H54 (cell line): ENCODE measurements at regions not wholly inside any gene's neighbourhood (a gene's known extent, or its start where the extent isn't known, plus 50 kb on each side); places are given as distances from the start of the nearest gene placed in this dataset.

Experiments used
- DNase-seq: peaks from one replicate; pipeline ENCODE4 v3.0.0; 2011; ENCODE audit warnings: low spot score, mixed read lengths; ENCODE audit not compliant: insufficient read length
- FAIRE-seq: peaks from 3 replicates; lab custom pipeline; 2011; peaks lifted over from hg19 to GRCh38; lab: Jason Lieb, UNC
- POLR2A ChIP-seq: IDR thresholded peaks from 2 replicates; pipeline ENCODE4 v1.6.1; 2011; ENCODE audit warnings: low read depth, mild to moderate bottlenecking, low read length

DNA sequence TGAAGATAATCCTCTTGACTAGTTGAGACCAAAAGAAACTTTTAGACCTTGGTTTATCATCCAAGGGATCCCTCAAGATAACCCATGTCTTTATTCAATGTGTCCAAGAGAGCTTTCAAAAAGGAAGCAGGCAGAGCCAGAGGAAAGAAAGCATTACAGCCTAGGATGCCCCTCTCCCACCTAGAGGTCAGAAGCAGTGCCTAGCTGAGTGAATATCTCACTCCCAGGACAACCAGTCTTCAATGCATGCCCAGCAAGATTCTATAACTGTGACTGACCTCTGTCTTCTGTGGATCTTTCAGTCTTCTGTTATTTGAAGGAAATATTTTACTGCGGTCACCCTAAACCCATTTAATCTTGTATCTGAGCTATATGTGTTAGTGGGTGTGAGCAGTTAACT, 537.2 kb upstream of the CPEB2 start:
- no peak for TF ChIP-seq POLR2A
- no peak for DNase-seq
- FAIRE-seq: no peak

DNA sequence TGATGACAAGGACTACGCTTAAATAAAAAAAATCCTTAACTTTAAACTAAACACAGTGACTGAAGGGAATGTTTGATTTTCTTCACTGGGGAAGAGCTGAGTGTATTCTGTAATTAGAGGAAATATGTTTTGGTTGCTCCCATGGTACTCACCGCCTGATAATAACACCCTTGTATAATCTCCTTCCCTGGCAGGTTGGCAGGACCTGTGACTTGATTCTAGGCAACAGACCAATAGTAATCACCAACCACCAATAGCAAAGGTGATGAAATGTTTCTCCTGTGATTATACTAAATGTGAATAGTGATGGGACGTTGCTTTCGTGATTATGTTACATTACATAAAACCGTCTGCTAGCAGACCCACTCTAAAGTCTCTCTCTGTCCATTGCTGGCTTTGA, 536.8 kb upstream of the CPEB2 start:
- TF ChIP-seq POLR2A: no peak
- DNase-seq: no peak
- FAIRE-seq: no peak

DNA sequence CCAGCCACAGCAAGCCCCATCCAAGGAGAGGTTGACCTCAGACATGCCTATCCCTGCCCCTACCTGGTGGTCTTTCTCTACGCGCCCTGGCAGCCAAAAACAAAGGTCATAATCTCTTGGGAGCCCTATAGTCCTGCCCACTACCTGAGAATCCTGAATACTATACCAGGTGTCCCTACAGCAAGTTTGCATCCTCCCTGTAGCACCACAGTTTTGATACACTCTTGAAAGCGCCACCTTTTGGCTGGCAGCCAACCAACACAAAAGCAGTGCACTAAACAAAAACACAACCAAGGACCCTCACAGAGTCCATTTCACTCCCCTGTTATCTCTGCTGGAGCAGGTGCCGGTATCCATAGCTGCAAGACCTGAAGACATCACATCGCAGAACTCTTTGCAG, 523.8 kb upstream of the CPEB2 start:
- DNase-seq (no peak), FAIRE-seq (no peak)
- TF ChIP-seq POLR2A: no peak

DNA sequence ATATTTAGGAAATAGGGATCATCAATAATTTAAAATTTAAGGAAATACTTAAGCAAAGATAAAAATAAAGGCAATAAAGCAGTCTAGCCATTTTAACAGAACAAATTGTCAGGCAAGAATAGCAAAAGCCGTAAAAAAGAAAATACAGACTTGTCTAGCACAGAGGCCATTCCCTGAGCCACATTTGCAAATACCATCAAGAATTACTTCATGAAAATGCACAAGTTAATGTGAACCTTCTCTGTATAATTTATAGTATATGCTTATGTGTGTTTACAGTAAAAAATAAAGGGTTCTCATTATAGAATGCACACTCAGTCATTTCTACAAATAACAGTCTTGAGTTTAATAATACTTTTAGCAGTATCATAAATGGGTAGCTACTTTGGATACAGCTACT, 505.9 kb upstream of the CPEB2 start:
- FAIRE-seq (no peak), DNase-seq (no peak)
- TF ChIP-seq POLR2A: no peak

DNA sequence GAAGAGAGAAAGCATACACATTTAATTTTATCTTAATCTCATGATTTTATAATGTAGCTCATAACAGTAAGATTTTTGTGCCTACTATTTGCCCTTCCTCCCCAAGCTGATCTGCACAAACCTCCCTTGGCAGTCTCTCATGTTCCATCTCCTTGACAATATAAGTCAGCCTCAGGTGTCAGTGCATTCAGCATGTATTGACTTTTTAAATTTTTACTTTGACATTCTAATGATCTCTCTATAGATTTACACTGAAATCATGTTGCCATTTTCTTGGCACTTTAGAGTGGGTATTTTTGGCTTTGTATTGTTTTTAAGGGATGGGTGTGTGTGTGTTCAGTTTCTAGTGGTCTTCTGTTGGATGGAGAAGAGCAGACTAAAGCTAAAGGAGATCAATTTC, 505.3 kb upstream of the CPEB2 start:
- no peak for FAIRE-seq
- no peak for TF ChIP-seq POLR2A
- no peak for DNase-seq

DNA sequence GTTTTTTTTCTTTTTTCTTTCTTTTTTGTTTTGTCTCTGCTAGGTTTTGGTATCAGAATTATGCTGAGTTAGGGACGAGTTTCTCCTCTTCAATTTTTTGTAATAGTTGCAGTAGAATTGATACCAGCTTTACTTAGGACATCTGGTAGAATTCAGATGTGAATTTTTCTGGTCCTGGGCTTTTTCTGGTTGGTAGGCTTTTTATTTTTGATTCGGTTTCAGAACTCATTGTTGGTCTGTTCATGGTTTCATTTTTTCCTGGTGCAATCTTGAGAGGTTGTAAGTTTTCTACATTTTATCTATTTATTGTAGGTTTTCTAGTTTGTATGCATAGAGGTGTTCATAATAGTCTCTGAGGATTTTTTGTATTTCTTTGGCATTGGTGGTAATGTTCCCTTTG, 498.1 kb upstream of the CPEB2 start:
- DNase-seq (no peak), FAIRE-seq (no peak)
- TF ChIP-seq POLR2A: no peak

DNA sequence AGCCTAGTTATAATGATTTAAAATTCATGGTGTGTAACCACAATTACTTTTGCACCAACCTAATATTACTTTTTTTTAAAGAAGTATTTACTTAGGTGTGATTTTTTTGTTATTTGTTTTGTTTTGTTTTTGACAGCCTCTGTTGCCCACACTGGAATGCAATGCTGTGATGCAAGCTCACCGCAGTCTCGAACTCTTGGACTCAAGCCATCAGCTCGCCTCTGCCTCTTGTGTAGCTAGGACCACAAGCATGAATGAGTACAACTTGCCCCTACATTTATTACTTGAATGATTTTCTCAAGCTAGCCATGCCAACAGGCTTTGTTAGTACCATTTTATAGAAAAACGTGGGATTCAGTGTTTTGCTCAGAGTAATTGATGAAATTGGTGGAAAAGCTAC, 488.8 kb upstream of the CPEB2 start:
- FAIRE-seq (no peak), DNase-seq (no peak)
- no peak for TF ChIP-seq POLR2A

DNA sequence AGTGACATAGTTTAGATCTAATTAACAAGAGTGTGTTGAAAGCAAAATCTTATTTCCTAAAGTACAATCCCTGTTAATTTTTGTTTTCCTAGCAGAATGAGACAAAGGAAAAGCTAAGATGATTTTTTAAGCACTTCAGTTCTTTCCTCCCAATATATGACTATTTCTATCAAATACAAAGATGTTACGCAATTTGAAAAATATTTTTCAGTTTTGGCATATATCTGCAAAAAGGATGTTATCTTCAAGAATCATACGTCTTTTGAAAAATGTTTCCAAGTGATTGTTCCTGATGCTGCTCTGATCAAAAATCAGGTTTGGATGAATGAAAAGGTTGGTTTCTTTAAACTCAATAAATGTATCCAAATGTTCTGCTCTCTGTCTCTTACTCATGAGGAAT, 486.7 kb upstream of the CPEB2 start:
- FAIRE-seq (no peak), DNase-seq (no peak)
- no peak for TF ChIP-seq POLR2A

DNA sequence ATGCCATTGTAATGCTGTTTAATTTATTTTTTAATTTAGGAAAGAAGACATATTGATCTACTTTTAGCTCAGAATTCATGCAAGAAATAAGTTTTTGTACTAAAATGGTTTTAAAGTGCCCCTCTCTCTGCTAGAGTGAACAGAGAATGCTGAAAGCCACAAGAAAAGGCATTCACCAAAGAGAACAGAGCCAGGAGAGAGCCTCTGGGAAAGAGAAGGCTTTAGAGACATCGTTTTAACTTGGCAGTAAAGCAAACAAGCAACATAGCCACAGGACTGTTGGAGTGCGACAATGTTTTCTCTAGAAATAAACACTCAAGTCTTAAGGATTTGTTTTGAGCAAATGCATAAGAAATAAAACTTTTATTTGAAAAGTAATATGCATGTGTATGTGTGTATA, 484.1 kb upstream of the CPEB2 start:
- DNase-seq (no peak), FAIRE-seq (no peak)
- TF ChIP-seq POLR2A: no peak

DNA sequence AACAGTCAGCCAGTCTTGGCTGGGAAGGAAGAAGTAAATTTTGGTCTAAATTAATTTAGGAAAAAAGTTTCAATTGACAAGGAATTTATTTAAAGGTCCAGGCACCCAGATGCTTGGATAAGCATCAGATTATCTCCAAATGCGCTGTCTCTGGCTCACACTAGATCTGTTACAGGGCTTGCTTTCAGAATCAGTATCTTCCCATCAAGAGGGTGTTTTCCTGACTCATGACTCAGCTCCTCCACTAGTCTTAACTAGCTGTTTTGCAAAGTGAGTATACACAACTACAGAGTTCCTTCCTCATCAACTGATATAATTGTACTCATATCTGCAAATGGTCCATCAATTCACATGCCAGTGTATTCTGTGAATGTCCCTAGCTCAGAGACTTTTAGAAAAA, 482.1 kb upstream of the CPEB2 start:
- FAIRE-seq (no peak), DNase-seq (no peak)
- TF ChIP-seq POLR2A: no peak

DNA sequence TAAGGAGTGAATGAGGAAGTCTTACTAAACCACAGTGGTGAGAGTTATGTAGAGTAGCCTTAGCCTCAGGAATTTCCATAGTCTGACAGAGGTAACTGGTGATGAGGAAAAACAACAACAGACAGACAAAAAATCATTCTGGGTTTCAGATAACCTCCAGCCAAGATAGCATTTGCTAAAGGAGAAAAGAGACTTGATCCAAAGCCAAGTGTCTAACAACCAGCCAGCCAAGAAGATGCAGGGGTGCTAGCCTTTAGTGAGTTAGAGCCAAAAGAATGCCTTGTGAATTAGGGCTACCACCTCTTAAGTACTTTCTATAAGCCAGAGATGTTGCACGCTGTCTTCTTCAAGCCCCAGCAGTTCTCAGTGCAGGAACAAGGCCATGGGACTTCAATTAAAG, 478.0 kb upstream of the CPEB2 start:
- FAIRE-seq (no peak), DNase-seq (no peak)
- no peak for TF ChIP-seq POLR2A

DNA sequence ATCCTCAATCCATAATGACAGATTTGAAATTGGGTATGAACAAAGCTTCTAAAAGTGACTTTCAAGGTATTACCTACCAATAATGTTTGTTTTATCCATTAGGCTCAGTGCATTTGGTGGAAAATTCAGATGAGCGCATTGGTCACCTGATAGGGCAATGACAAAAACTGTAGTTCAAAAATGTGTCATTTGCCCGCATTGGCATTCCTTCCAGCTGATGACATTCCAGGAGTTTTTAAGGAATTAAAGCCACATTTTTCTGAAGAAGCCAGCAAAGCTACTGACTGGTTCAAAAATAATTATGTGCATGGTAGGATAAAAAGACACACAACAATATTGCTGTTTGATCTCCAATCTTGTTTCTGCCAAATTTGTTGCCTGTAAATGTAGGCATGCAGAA, 473.4 kb upstream of the CPEB2 start:
- no peak for DNase-seq
- TF ChIP-seq POLR2A: no peak
- FAIRE-seq: no peak

DNA sequence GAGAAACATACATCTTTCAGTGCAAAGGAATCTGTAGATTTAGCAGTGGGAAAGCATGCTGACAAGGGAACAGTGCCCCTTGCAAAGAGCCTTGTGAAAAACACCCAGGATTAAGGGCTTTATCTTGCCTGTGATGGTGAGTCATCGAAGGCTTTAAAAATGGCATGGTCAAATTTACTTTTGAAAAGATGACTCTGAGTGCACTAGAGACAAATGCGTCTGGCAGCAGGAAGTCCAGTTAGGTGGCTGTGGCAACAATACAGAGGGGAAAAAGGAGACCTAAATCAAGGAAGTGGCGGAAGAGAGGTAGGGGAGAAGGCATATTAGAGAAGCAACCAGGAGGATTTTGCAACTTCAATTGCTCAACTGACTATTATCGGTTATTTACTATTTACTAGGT, 472.6 kb upstream of the CPEB2 start:
- DNase-seq (no peak), FAIRE-seq (no peak)
- no peak for TF ChIP-seq POLR2A

DNA sequence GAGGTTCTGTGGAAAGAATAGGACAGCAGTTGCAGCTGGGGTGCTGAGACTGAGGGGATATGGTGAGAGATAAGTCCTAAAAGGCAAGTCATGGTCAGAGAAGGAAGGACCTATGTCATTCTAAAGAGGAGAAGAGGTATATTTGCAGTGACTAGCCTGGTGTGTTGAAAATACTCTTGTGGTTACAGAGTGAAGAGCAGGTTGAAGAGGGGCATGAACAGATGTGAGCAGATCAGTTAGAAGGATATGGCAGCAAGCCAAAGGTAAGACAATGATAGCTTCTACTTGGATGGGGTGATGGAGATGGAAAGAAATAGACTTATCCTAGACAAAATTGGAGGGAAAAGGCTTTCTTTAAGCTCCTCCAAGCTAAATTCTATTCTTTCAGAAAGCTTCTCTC, 469.8 kb upstream of the CPEB2 start:
- FAIRE-seq (no peak), DNase-seq (no peak)
- no peak for TF ChIP-seq POLR2A

DNA sequence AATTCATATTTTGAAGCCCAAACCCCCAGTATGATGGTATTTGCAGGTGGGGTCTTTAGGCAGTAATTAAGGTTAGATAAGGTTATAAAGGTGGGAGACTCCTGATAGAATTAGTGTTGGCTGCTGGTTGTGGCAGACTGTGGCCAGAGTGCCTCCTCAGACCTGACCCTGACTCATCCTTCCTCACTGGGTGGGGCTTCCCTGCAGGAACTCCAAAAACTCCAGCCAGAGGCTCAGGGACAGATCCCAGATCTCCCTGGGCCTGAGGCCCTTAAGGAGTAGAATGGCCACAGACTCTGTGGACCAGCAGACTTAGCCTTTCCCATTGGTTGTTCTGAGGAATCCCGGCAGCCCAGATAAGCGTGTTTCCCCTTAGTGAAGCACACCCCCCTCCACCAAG, 463.0 kb upstream of the CPEB2 start:
- FAIRE-seq: no peak
- DNase-seq: no peak
- TF ChIP-seq POLR2A: no peak

DNA sequence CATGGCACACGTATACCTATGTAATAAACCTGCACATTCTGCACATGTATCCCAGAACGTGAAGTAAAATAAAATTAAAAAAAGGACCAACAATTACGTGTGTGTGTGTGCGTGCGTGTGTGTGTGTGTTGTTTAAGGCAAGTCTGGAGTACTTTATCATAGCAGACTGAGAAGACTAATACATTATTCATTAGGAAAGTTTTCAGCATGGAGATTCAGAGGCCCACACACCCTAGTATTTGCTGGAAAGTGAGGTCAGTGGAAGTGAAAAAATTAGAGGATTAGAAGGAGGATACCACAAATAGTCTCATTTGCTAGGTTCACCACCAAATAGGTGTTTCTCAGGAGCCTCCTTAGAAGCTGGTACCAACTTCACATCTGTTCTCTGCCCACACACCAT, 457.1 kb upstream of the CPEB2 start:
- TF ChIP-seq POLR2A: no peak
- DNase-seq: no peak
- no peak for FAIRE-seq

DNA sequence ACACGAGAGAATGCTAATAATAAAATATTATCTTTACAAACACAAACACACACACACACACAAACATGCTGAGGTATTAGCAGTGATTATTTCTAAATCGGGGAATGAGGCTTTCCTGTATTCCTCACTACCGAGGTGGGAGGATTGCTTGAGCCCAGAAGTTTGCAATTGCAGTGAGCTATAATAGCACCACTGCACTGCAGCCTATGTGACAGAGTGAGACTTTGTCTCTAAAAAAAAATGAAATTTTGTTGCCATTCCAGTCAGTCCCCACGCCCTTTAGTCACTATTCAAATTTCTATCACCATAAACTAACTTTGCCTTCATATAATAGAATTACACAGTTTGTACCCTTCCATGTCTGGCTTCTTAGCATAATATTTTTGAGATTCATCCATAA, 456.5 kb upstream of the CPEB2 start:
- FAIRE-seq: no peak
- TF ChIP-seq POLR2A: no peak
- no peak for DNase-seq
